H9 (cell line): ENCODE measurements at regions not wholly inside any gene's neighbourhood (a gene's known extent, or its start where the extent isn't known, plus 50 kb on each side); places are given as distances from the start of the nearest gene placed in this dataset.

Experiments used
- DNase-seq: peaks from one replicate; pipeline ENCODE4 v3.0.0-alpha.2; 2017
- H2AFZ ChIP-seq: one replicate; pipeline ENCODE4 v1.6.1; 2013; ENCODE audit warnings: mild to moderate bottlenecking, low read length, control low read depth, moderate library complexity
- H2AK5ac ChIP-seq: 2 replicates; pipeline ENCODE4 v1.6.1; 2013; ENCODE audit warnings: low read length, control low read depth, mixed read lengths; ENCODE audit not compliant: insufficient read length
- H2BK120ac ChIP-seq: one replicate; pipeline ENCODE4 v1.6.1; 2013; ENCODE audit warnings: low read depth, mild to moderate bottlenecking, low read length, control low read depth, inconsistent platforms; ENCODE audit not compliant: poor library complexity, severe bottlenecking
- H2BK12ac ChIP-seq: 2 replicates; pipeline ENCODE4 v1.6.1; 2013; ENCODE audit warnings: low read length, control low read depth, mixed read lengths, low read depth; ENCODE audit not compliant: insufficient read length
- H2BK15ac ChIP-seq: 2 replicates; pipeline ENCODE4 v1.6.1; 2013; ENCODE audit warnings: low read depth, low read length, control low read depth
- H2BK20ac ChIP-seq: one replicate; pipeline ENCODE4 v1.6.1; 2013; ENCODE audit warnings: low read depth, mild to moderate bottlenecking, low read length, control low read depth, inconsistent platforms; ENCODE audit not compliant: poor library complexity, severe bottlenecking
- H2BK5ac ChIP-seq: 2 replicates; pipeline ENCODE4 v1.6.1; 2013; ENCODE audit warnings: low read length, control low read depth, mixed read lengths; ENCODE audit not compliant: insufficient read length
- H3K14ac ChIP-seq: 2 replicates; pipeline ENCODE4 v1.6.1; 2013; ENCODE audit warnings: low read length, control low read depth; ENCODE audit not compliant: insufficient read depth
- H3K18ac ChIP-seq: 2 replicates; pipeline ENCODE4 v1.6.1; 2013; ENCODE audit warnings: low read depth, mild to moderate bottlenecking, mixed read lengths, low read length, control low read depth; ENCODE audit not compliant: insufficient read length
- H3K23ac ChIP-seq: 2 replicates; pipeline ENCODE4 v1.6.1; 2013; ENCODE audit warnings: low read length, control low read depth, mixed read lengths, low read depth; ENCODE audit not compliant: insufficient read length
- H3K23me2 ChIP-seq: 2 replicates; pipeline ENCODE4 v1.6.1; 2013; ENCODE audit warnings: low read depth, mild to moderate bottlenecking, mixed read lengths, low read length, control low read depth; ENCODE audit not compliant: insufficient read length, poor library complexity, severe bottlenecking
- H3K27ac ChIP-seq: 2 replicates; pipeline ENCODE4 v1.5.1; 2013; ENCODE audit warnings: low read length, control low read depth, mixed read lengths, low read depth; ENCODE audit not compliant: insufficient read length
- H3K27me3 ChIP-seq: 2 replicates; pipeline ENCODE4 v1.6.1; 2013; ENCODE audit warnings: low read length, control low read depth, inconsistent platforms; ENCODE audit not compliant: insufficient read depth
- H3K4ac ChIP-seq: 2 replicates; pipeline ENCODE4 v1.6.1; 2013; ENCODE audit warnings: low read depth, mild to moderate bottlenecking, control low read depth, inconsistent platforms, low read length, moderate library complexity
- H3K4me1 ChIP-seq: 2 replicates; pipeline ENCODE4 v1.6.1; 2013; ENCODE audit warnings: low read length, control low read depth, inconsistent platforms; ENCODE audit not compliant: insufficient read depth
- H3K4me2 ChIP-seq: 2 replicates; pipeline ENCODE4 v1.6.1; 2013; ENCODE audit warnings: low read length, control low read depth, mixed read lengths; ENCODE audit not compliant: insufficient read length, insufficient read depth
- H3K56ac ChIP-seq: 2 replicates; pipeline ENCODE4 v1.6.1; 2013; ENCODE audit warnings: low read depth, mild to moderate bottlenecking, mixed read lengths, low read length, control low read depth; ENCODE audit not compliant: insufficient read length
- H3K79me1 ChIP-seq: 2 replicates; pipeline ENCODE4 v1.6.1; 2013; ENCODE audit warnings: low read depth, mild to moderate bottlenecking, moderate library complexity, low read length, control low read depth, inconsistent platforms; ENCODE audit not compliant: insufficient read depth, poor library complexity, severe bottlenecking
- H3K79me2 ChIP-seq: 2 replicates; pipeline ENCODE4 v1.6.1; 2013; ENCODE audit warnings: low read length, control low read depth, inconsistent platforms; ENCODE audit not compliant: insufficient read depth
- H3K9ac ChIP-seq: 2 replicates; pipeline ENCODE4 v1.6.1; 2013; ENCODE audit warnings: low read length, control low read depth, mixed read lengths; ENCODE audit not compliant: insufficient read length; ENCODE audit errors: extremely low read depth
- H3K9me3 ChIP-seq: one replicate; pipeline ENCODE4 v1.6.1; 2013; ENCODE audit warnings: low read depth, low read length, inconsistent platforms; ENCODE audit not compliant: control insufficient read depth
- H3T11ph ChIP-seq: one replicate; pipeline ENCODE4 v1.6.1; 2013; ENCODE audit warnings: mild to moderate bottlenecking, low read length, control low read depth, inconsistent platforms
- H4K20me1 ChIP-seq: one replicate; pipeline ENCODE4 v1.6.1; 2013; ENCODE audit not compliant: control insufficient read depth, insufficient read length, insufficient read depth
- H4K5ac ChIP-seq: 2 replicates; pipeline ENCODE4 v1.6.1; 2013; ENCODE audit warnings: low read depth, mild to moderate bottlenecking, mixed read lengths, low read length, control low read depth; ENCODE audit not compliant: insufficient read length
- H4K8ac ChIP-seq: replicated peaks from 2 replicates; pipeline ENCODE4 v1.6.1; 2013; ENCODE audit warnings: low read length, control low read depth, mixed read lengths, low read depth; ENCODE audit not compliant: insufficient read length
- H4K91ac ChIP-seq: 2 replicates; pipeline ENCODE4 v1.6.1; 2013; ENCODE audit warnings: low read depth, mild to moderate bottlenecking, moderate library complexity, mixed read lengths, low read length, control low read depth; ENCODE audit not compliant: insufficient read length
- H3K27ac Mint-ChIP-seq, 3 experiments: 2 replicates in 2 of 3; 3 replicates in 1 of 3; pipeline ENCODE4 v1.8.0; 2020 to 2021; ENCODE audit warnings: mixed read lengths in 3 of 3, mild to moderate bottlenecking in 1 of 3, moderate library complexity in 1 of 3
- H3K27me3 Mint-ChIP-seq: 2 replicates; pipeline ENCODE4 v1.8.0; 2021; ENCODE audit warnings: low read depth, mild to moderate bottlenecking, moderate library complexity, mixed read lengths
- H3K36me3 Mint-ChIP-seq, 3 experiments: 2 replicates in 2 of 3; 3 replicates in 1 of 3; pipeline ENCODE4 v1.8.0; 2020 to 2021; ENCODE audit warnings: low read depth in 3 of 3, mixed read lengths in 3 of 3; ENCODE audit not compliant: insufficient read depth in 1 of 3
- H3K4me1 Mint-ChIP-seq, 2 experiments: 2 replicates each; pipeline ENCODE4 v1.8.0; 2020; ENCODE audit warnings: mixed read lengths in 2 of 2
- H3K4me3 Mint-ChIP-seq, 2 experiments: 2 replicates in 1 of 2; 3 replicates in 1 of 2; pipeline ENCODE4 v1.8.0; 2020 to 2021; ENCODE audit warnings: mild to moderate bottlenecking in 2 of 2, mixed read lengths in 2 of 2, moderate library complexity in 1 of 2
- H3K9me3 Mint-ChIP-seq, 2 experiments: 2 replicates in 1 of 2; 3 replicates in 1 of 2; pipeline ENCODE4 v1.8.0; 2020; ENCODE audit warnings: mild to moderate bottlenecking in 2 of 2, mixed read lengths in 2 of 2, moderate library complexity in 1 of 2
- CTCF ChIP-seq: fragments of 200-600 bp; sonication (generic); conservative IDR thresholded peaks from 3 replicates; pipeline ENCODE4 v1.8.0; 2021; ENCODE audit warnings: antibody characterized with exemption, mild to moderate bottlenecking
- WGBS: extraction: QIAGEN DNeasy Blood & Tissue Kit; methylation state at CpG from one replicate; pipeline ENCODE4 v1.1.7; 2013; ENCODE audit warnings: missing lambda C conversion rate, low lambda C conversion rate, mixed read lengths; ENCODE audit not compliant: insufficient read length; ENCODE audit errors: extremely low coverage; 5-methylcytosine and 5-hydroxymethylcytosine counted together

GRCh38 chrX:27336466-27337091 lies 126.6 kb downstream of the PPP4R3C start:
- Mint-ChIP-seq H3K4me1 (no peaks in the 10 kb centered on the region), H3K27me3 (no peaks in the 10 kb centered on the region), H3K4me3 (no peak overlapping the region), H3K27ac (no peak overlapping the region), H3K36me3 (no peaks in the 10 kb centered on the region; a peak in 1 of 7 replicates), H3K9me3 (peaks cover 34 to 40% of the 10 kb centered on the region in 2 experiments)
- Histone ChIP-seq H3K56ac (no peak overlapping the region), H2BK15ac (no peak overlapping the region), H3T11ph (no peak overlapping the region), H4K5ac (no peak overlapping the region), H3K27ac (no peak overlapping the region), H3K27me3 (no peaks in the 10 kb centered on the region), H3K79me2 (no peaks in the 10 kb centered on the region), H4K20me1 (no peaks in the 10 kb centered on the region), H4K91ac (no peak overlapping the region), H4K8ac (no peak overlapping the region), H2BK120ac (no peak overlapping the region), H3K23ac (no peak overlapping the region), H3K4ac (no peak overlapping the region), H3K18ac (no peak overlapping the region), H3K9ac (no peak overlapping the region), H2BK12ac (no peak overlapping the region), H3K9me3 (no peaks in the 10 kb centered on the region), H2AK5ac (no peak overlapping the region), H3K4me1 (no peaks in the 10 kb centered on the region), H2BK5ac (no peak overlapping the region), H3K23me2 (no peaks in the 10 kb centered on the region), H3K4me2 (no peak overlapping the region), H2AFZ (no peak overlapping the region), H2BK20ac (no peak overlapping the region), H3K79me1 (no peaks in the 10 kb centered on the region), H3K14ac (no peak overlapping the region)
- peak; percentile 87 for TF ChIP-seq CTCF
- peak; percentile 48 for DNase-seq
- no CpG with 5 or more reads among the region's 9 CpGs for WGBS
